ENCODE measurements at regions not wholly inside any gene's neighbourhood (a gene's known extent, or its start where the extent isn't known, plus 50 kb on each side); places are given as distances from the start of the nearest gene placed in this dataset.

GRCh38 chr18:63067939-63068338, 251.6 kb downstream of the BCL2 start:
- POLR2A ChIA-PET, result no interaction called here

GRCh38 chr18:63065172-63065571, 254.4 kb downstream of the BCL2 start:
- no peak for DNase-seq (ENCODE audit: low spot score)
- no peaks in the 10 kb centered on the region for H3K79me2 ChIP-seq (ENCODE audit: insufficient read depth, low read depth, low read length)
- H3K36me3 ChIP-seq (ENCODE audit: insufficient read depth, low read length), result no peaks in the 10 kb centered on the region
- no peaks in the 10 kb centered on the region for H3K4me1 ChIP-seq (ENCODE audit: insufficient read depth, low read length, poor library complexity, severe bottlenecking)
- H3K4me2 ChIP-seq (ENCODE audit: low read length), result no peak overlapping the region
- H2AFZ ChIP-seq (ENCODE audit: low read length), result no peak overlapping the region
- H3K4me3 ChIP-seq (ENCODE audit: low read depth, low read length, poor library complexity, severe bottlenecking), result no peak overlapping the region
- TF ChIP-seq CTCF (conservative IDR thresholded peaks at IDR 0.05; ENCODE audit: low read length), result no peak
- no peak for TF ChIP-seq EZH2phosphoT487 (IDR thresholded peaks at IDR 0.05; ENCODE audit: borderline replicate concordance, low read depth, low read length)
- POLR2A ChIA-PET, result no interaction called here
- no TSS peak for BruUV-seq (replicated peaks)
- no peak overlapping the region for H3K27ac ChIP-seq (ENCODE audit: low read depth, low read length, poor library complexity, severe bottlenecking)
- intact Hi-C loops (cut with micrococcal nuclease; ENCODE audit: unreplicated experiment), result no loop called here
- H3K9me2 ChIP-seq (ENCODE audit: insufficient read depth, low read length), result no peaks in the 10 kb centered on the region
- H3K9me3 ChIP-seq (ENCODE audit: low read length), result no peaks in the 10 kb centered on the region
- CTCF ChIA-PET (ENCODE audit: unreplicated experiment), result no interaction called here
- H4K20me1 ChIP-seq (ENCODE audit: insufficient read depth, low read length), result no peaks in the 10 kb centered on the region

More at GRCh38 chr18:63067939-63068338, 251.6 kb downstream of the BCL2 start:
- Histone ChIP-seq H3K9me3 (ENCODE audit: low read length) (no peaks in the 10 kb centered on the region), H3K4me3 (ENCODE audit: low read depth, low read length, poor library complexity, severe bottlenecking) (no peak overlapping the region), H3K9me2 (ENCODE audit: insufficient read depth, low read length) (no peaks in the 10 kb centered on the region), H4K20me1 (ENCODE audit: insufficient read depth, low read length) (no peaks in the 10 kb centered on the region), H3K4me2 (ENCODE audit: low read length) (no peak overlapping the region), H3K4me1 (ENCODE audit: insufficient read depth, low read length, poor library complexity, severe bottlenecking) (no peaks in the 10 kb centered on the region), H3K79me2 (ENCODE audit: insufficient read depth, low read depth, low read length) (no peaks in the 10 kb centered on the region), H2AFZ (ENCODE audit: low read length) (no peak overlapping the region), H3K27ac (ENCODE audit: low read depth, low read length, poor library complexity, severe bottlenecking) (no peak overlapping the region), H3K36me3 (ENCODE audit: insufficient read depth, low read length) (no peaks in the 10 kb centered on the region)
- CTCF ChIA-PET (ENCODE audit: unreplicated experiment), result no interaction called here
- intact Hi-C loops (cut with micrococcal nuclease; ENCODE audit: unreplicated experiment), result no loop called here
- TF ChIP-seq EZH2phosphoT487 (IDR thresholded peaks at IDR 0.05; ENCODE audit: borderline replicate concordance, low read depth, low read length) (no peak), CTCF (conservative IDR thresholded peaks at IDR 0.05; ENCODE audit: low read length) (no peak)
- no TSS peak for BruUV-seq (replicated peaks)
- DNase-seq (ENCODE audit: low spot score), result no peak

- TF ChIP-seq CTCF (conservative IDR thresholded peaks at IDR 0.05; ENCODE audit: low read length), result no peak
- TF ChIP-seq EZH2phosphoT487 (IDR thresholded peaks at IDR 0.05; ENCODE audit: borderline replicate concordance, low read depth, low read length), result no peak
- Histone ChIP-seq H2AFZ (ENCODE audit: low read length) (no peak overlapping the region), H3K79me2 (ENCODE audit: insufficient read depth, low read depth, low read length) (no peaks in the 10 kb centered on the region), H3K27ac (ENCODE audit: low read depth, low read length, poor library complexity, severe bottlenecking) (no peak overlapping the region), H3K36me3 (ENCODE audit: insufficient read depth, low read length) (no peaks in the 10 kb centered on the region), H4K20me1 (ENCODE audit: insufficient read depth, low read length) (no peaks in the 10 kb centered on the region), H3K9me3 (ENCODE audit: low read length) (no peaks in the 10 kb centered on the region), H3K4me3 (ENCODE audit: low read depth, low read length, poor library complexity, severe bottlenecking) (no peak overlapping the region), H3K4me1 (ENCODE audit: insufficient read depth, low read length, poor library complexity, severe bottlenecking) (no peaks in the 10 kb centered on the region), H3K4me2 (ENCODE audit: low read length) (no peak overlapping the region), H3K9me2 (ENCODE audit: insufficient read depth, low read length) (no peaks in the 10 kb centered on the region)
- intact Hi-C loops (cut with micrococcal nuclease; ENCODE audit: unreplicated experiment), result no loop called here
- no TSS peak for BruUV-seq (replicated peaks)
- no peak for DNase-seq (ENCODE audit: low spot score)
- CTCF ChIA-PET (ENCODE audit: unreplicated experiment), result no interaction called here
- POLR2A ChIA-PET, result no interaction called here
These were observed 256.4 kb downstream of the BCL2 start for GRCh38 chr18:63063171-63063570.

Data from OCI-LY7 (cell line).